K562 (cell line): ENCODE measurements at regions not wholly inside any gene's neighbourhood (a gene's known extent, or its start where the extent isn't known, plus 50 kb on each side); places are given as distances from the start of the nearest gene placed in this dataset.

Source experiments
- ATAC-seq: fragments of 200-7000 bp; cut with Tn5 transposase; 3 replicates; pipeline ENCODE4 v1.9.1; 2020; ENCODE audit warnings: moderate library complexity
- BruUV-seq: library from RNA; stranded (reverse); fragments of 400-500 nt; replicated peaks from 2 replicates; lab custom pipeline; 2021; lab: Mats Ljungman, UMichigan
- CTCF ChIA-PET: fragments of 300-600 bp; formaldehyde crosslinking; extraction: SDS; loops from one replicate; lab custom pipeline; 2021; ENCODE audit warnings: low intra/inter-chr PET ratio; lab: Yijun Ruan, JAX
- POLR2A ChIA-PET: fragments of 300-600, 350-650 bp; sonication (Branson Sonifier 250); formaldehyde crosslinking; extraction: SDS; loops from one replicate; lab custom pipeline; 2021; ENCODE audit warnings: antibody characterized with exemption, inconsistent platforms; lab: Yijun Ruan, JAX
- DNase-seq, 4 experiments: peaks; one replicate each; pipeline versions ENCODE4 v3.0.0 to v3.0.0-alpha.2; 2011 to 2018; ENCODE audit warnings: low spot score in 3 of 4, mixed read lengths in 3 of 4; ENCODE audit errors: extremely low read depth in 1 of 4
- FAIRE-seq: peaks from 2 replicates; lab custom pipeline; 2011; peaks lifted over from hg19 to GRCh38; lab: Jason Lieb, UNC
- H2AFZ ChIP-seq: 2 replicates; pipeline ENCODE4 v1.6.0; 2011; ENCODE audit warnings: low read depth, low read length, control low read depth, inconsistent platforms
- H3K27ac ChIP-seq: fragments of 200-600 bp; 3 replicates; pipeline ENCODE4 v1.8.0; 2011; ENCODE audit warnings: low read depth, mild to moderate bottlenecking, control low read depth, inconsistent platforms, low read length, moderate library complexity, mixed read lengths; ENCODE audit errors: extremely low read depth
- H3K27me3 ChIP-seq, 2 experiments: fragments of 300-600 bp in 1 of 2; 2 replicates in 1 of 2; 3 replicates in 1 of 2; pipeline versions ENCODE4 v1.6.0 to v1.8.0; 2011; ENCODE audit warnings: inconsistent platforms in 2 of 2, low read length in 2 of 2, mild to moderate bottlenecking in 1 of 2, mixed read lengths in 1 of 2, moderate library complexity in 1 of 2; ENCODE audit not compliant: control insufficient read depth in 2 of 2, insufficient read depth in 2 of 2
- H3K36me3 ChIP-seq: fragments of 300-600 bp; 3 replicates; pipeline ENCODE4 v1.8.0; 2011; ENCODE audit warnings: mild to moderate bottlenecking, low read length, inconsistent platforms; ENCODE audit not compliant: control insufficient read depth, insufficient read depth
- H3K4me1 ChIP-seq, 2 experiments: fragments of 200-600 bp in 1 of 2; replicated peaks in 1 of 2; 2 replicates in 1 of 2; 3 replicates in 1 of 2; pipeline versions ENCODE4 v1.5.1 to v1.8.0; 2011; ENCODE audit warnings: inconsistent platforms in 2 of 2, low read length in 2 of 2, mild to moderate bottlenecking in 1 of 2, mixed read lengths in 1 of 2, moderate library complexity in 1 of 2; ENCODE audit not compliant: control insufficient read depth in 2 of 2, insufficient read depth in 2 of 2
- H3K4me2 ChIP-seq: 2 replicates; pipeline ENCODE4 v1.6.1; 2011; ENCODE audit warnings: low read length, control low read depth, inconsistent platforms, mixed read lengths; ENCODE audit not compliant: insufficient read depth
- H3K4me3 ChIP-seq: fragments of 200-600 bp; sonication (generic), shearing (Covaris generic); 2 replicates; pipeline ENCODE4 v1.5.1; 2016; ENCODE audit warnings: control low read depth, inconsistent platforms
- H3K79me2 ChIP-seq: fragments of 200-600 bp; 3 replicates; pipeline ENCODE4 v1.8.0; 2011; ENCODE audit warnings: low read length, inconsistent platforms; ENCODE audit not compliant: control insufficient read depth, insufficient read depth
- H3K9ac ChIP-seq, 2 experiments: 2 replicates each; pipeline versions ENCODE4 v1.6.0 to v1.6.1; 2011; ENCODE audit warnings: low read depth in 2 of 2, low read length in 2 of 2, control low read depth in 1 of 2, inconsistent platforms in 1 of 2, mild to moderate bottlenecking in 1 of 2, mixed read lengths in 1 of 2; ENCODE audit not compliant: insufficient read depth in 1 of 2
- H3K9me1 ChIP-seq: one replicate; pipeline ENCODE4 v1.6.0; 2011; ENCODE audit warnings: inconsistent platforms, mild to moderate bottlenecking, low read length, moderate library complexity; ENCODE audit not compliant: control insufficient read depth, insufficient read depth
- H3K9me3 ChIP-seq: replicated peaks from 2 replicates; pipeline ENCODE4 v1.5.1; 2011; ENCODE audit warnings: low read depth, low read length, inconsistent platforms; ENCODE audit not compliant: control insufficient read depth, insufficient read depth
- H4K20me1 ChIP-seq: replicated peaks from 2 replicates; pipeline ENCODE4 v1.6.1; 2011; ENCODE audit warnings: low read length, inconsistent platforms, mixed read lengths; ENCODE audit not compliant: control insufficient read depth, insufficient read depth
- CHD2 ChIP-seq: IDR thresholded peaks from 2 replicates; pipeline ENCODE4 v1.6.1; 2011; ENCODE audit warnings: low read depth, low read length
- ERF ChIP-seq: fragments of 450-650 bp; formaldehyde crosslinking; IDR thresholded peaks from 2 replicates; pipeline ENCODE4 v1.4.0; 2020; ENCODE audit warnings: mild to moderate bottlenecking, mixed read lengths
- MAFG ChIP-seq: fragments of 450-650 bp; conservative IDR thresholded peaks from 2 replicates; pipeline ENCODE4 v1.6.1; 2016; ENCODE audit warnings: missing genetic modification characterization, missing compliant biosample characterization
- MEIS2 ChIP-seq: fragments of 450-650 bp; IDR thresholded peaks from 2 replicates; pipeline ENCODE4 v1.6.1; 2014; ENCODE audit warnings: mild to moderate bottlenecking; ENCODE audit not compliant: partially characterized antibody
- PHTF2 ChIP-seq: fragments of 250-450 bp; sonication (Bioruptor Pico); IDR thresholded peaks from 2 replicates; pipeline ENCODE4 v1.5.0; 2021; ENCODE audit warnings: mild to moderate bottlenecking
- SRSF7 ChIP-seq: fragments of 200-400 bp; formaldehyde crosslinking; optimal IDR thresholded peaks from 2 replicates; pipeline ENCODE3; 2017; ENCODE audit warnings: mild to moderate bottlenecking, low read depth, low read length
- TCF7 ChIP-seq: sonication (generic); IDR thresholded peaks from 2 replicates; pipeline ENCODE4 v1.6.1; 2016; ENCODE audit warnings: antibody characterized with exemption, borderline replicate concordance
- ZNF436 ChIP-seq: fragments of 250-450, 450-650 bp; sonication (Bioruptor Pico); formaldehyde crosslinking; IDR thresholded peaks from 2 replicates; pipeline ENCODE4 v1.7.0; 2020; ENCODE audit warnings: mild to moderate bottlenecking
- WGBS: fragments of 100-300 bp; shearing (Covaris generic); methylation state at CpG from one replicate; pipeline ENCODE4 v1.1.6; 2016; ENCODE audit warnings: low coverage, mixed read lengths; ENCODE audit not compliant: insufficient coverage; ENCODE audit errors: missing lambda C conversion rate; 5-methylcytosine and 5-hydroxymethylcytosine counted together
- in situ Hi-C: fragments of 300-500 bp; cut with MboI; formaldehyde crosslinking; loops from 4 replicates; pipeline ENCODE4 v1.15.0; 2018; ENCODE audit warnings: inconsistent platforms, mixed read lengths
- intact Hi-C: fragments of 100-400 bp; cut with micrococcal nuclease; formaldehyde crosslinking; loops from 2 replicates; pipeline ENCODE4 v1.14.2; 2022
- TF ChIP-seq, protein P1 (sequence below), 2 experiments: fragments of 150-350 bp in 1 of 2; IDR thresholded peaks; 2 replicates each; pipeline ENCODE4 v1.6.1; 2012 to 2016; ENCODE audit warnings: low read depth in 2 of 2, low read length in 2 of 2, mild to moderate bottlenecking in 1 of 2, moderate library complexity in 1 of 2
- TF ChIP-seq, protein P2 (sequence below): fragments of 450-650 bp; formaldehyde crosslinking; IDR thresholded peaks from 2 replicates; pipeline ENCODE4 v1.4.0; 2020; ENCODE audit warnings: mild to moderate bottlenecking, moderate library complexity

DNA sequence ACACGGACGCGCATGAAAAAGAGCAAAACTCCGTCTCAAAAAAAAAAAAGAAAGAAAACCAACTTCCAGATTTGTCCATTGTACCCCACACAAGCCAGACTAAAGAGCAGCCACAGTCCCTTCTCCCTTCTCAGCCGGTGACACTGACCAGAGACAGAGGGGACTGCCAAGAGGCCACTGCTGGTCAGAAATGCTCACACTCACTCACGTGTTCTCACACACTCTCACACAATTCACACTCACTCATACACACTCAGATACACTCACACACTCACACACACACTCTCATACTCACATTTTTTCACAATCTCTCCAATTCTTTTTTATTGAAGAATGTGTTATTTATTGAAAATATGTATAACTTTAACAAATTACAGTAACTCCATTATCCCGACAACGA lies 90.8 kb upstream of the RAB4A start:
- Histone ChIP-seq H3K36me3 (no peaks in the 10 kb centered on the region), H3K79me2 (no peaks in the 10 kb centered on the region), H3K9ac (no peak overlapping the region), H3K4me3 (no peak overlapping the region), H3K9me1 (no peaks in the 10 kb centered on the region), H3K9me3 (no peaks in the 10 kb centered on the region), H3K27ac (no peak overlapping the region), H3K27me3 (peaks cover 7 to 19% of the 10 kb centered on the region in 2 experiments), H4K20me1 (no peaks in the 10 kb centered on the region), H2AFZ (no peak overlapping the region), H3K4me1 (no peaks in the 10 kb centered on the region), H3K4me2 (no peak overlapping the region)
- in situ Hi-C loops: no loop called here
- ChIA-PET POLR2A (interaction anchor here (0.5 kb wide), 1 partner anchor 23 kb away, joined by 3 read pairs; no protein-coding TSS in a partner anchor), CTCF (no interaction called here)
- WGBS: 21% methylated on average over 4 of the region's 8 CpGs
- FAIRE-seq: no peak
- TF ChIP-seq SRSF7: no peak
- TF ChIP-seq TCF7: no peak
- TF ChIP-seq MEIS2: no peak
- no peak for TF ChIP-seq MAFG (tag)
- no peak for TF ChIP-seq CHD2
- TF ChIP-seq ZNF436 (CRISPR knock-in tag): no peak
- no peak for TF ChIP-seq PHTF2 (CRISPR knock-in tag)
- TF ChIP-seq, protein P1, sequence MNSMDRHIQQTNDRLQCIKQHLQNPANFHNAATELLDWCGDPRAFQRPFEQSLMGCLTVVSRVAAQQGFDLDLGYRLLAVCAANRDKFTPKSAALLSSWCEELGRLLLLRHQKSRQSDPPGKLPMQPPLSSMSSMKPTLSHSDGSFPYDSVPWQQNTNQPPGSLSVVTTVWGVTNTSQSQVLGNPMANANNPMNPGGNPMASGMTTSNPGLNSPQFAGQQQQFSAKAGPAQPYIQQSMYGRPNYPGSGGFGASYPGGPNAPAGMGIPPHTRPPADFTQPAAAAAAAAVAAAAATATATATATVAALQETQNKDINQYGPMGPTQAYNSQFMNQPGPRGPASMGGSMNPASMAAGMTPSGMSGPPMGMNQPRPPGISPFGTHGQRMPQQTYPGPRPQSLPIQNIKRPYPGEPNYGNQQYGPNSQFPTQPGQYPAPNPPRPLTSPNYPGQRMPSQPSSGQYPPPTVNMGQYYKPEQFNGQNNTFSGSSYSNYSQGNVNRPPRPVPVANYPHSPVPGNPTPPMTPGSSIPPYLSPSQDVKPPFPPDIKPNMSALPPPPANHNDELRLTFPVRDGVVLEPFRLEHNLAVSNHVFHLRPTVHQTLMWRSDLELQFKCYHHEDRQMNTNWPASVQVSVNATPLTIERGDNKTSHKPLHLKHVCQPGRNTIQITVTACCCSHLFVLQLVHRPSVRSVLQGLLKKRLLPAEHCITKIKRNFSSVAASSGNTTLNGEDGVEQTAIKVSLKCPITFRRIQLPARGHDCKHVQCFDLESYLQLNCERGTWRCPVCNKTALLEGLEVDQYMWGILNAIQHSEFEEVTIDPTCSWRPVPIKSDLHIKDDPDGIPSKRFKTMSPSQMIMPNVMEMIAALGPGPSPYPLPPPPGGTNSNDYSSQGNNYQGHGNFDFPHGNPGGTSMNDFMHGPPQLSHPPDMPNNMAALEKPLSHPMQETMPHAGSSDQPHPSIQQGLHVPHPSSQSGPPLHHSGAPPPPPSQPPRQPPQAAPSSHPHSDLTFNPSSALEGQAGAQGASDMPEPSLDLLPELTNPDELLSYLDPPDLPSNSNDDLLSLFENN (IDR thresholded peaks at IDR 0.05; ENCODE audit: low read depth in 2 of 2, low read length in 2 of 2): no peak
- TF ChIP-seq ERF (CRISPR knock-in tag): no peak
- TF ChIP-seq, protein P2, sequence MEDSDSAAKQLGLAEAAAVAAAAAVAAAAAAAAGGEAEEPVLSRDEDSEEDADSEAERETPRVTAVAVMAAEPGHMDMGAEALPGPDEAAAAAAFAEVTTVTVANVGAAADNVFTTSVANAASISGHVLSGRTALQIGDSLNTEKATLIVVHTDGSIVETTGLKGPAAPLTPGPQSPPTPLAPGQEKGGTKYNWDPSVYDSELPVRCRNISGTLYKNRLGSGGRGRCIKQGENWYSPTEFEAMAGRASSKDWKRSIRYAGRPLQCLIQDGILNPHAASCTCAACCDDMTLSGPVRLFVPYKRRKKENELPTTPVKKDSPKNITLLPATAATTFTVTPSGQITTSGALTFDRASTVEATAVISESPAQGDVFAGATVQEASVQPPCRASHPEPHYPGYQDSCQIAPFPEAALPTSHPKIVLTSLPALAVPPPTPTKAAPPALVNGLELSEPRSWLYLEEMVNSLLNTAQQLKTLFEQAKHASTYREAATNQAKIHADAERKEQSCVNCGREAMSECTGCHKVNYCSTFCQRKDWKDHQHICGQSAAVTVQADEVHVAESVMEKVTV (CRISPR knock-in tag): no peak
- ATAC-seq: no peak
- intact Hi-C loops: no loop called here
- DNase-seq: no peak
- BruUV-seq: no TSS peak
